ENCODE measurements at regions not wholly inside any gene's neighbourhood (a gene's known extent, or its start where the extent isn't known, plus 50 kb on each side); places are given as distances from the start of the nearest gene placed in this dataset.
"Not testable (repeated sequence)": the region's sequence is repeated elsewhere in the genome, so short reads cannot be mapped to it uniquely, and the experiment has no call there.

- no peak overlapping the region for H3K4me3 ChIP-seq (ENCODE audit: low read depth, low read length)
- TF ChIP-seq CTCF (conservative IDR thresholded peaks at IDR 0.05; ENCODE audit: low read depth, low read length), result no peak
- DNase-seq (ENCODE audit: low read depth), result no peak
Observed at GRCh38 chr12:78371284-78371683, 493.3 kb upstream of the SYT1 start.

DNA sequence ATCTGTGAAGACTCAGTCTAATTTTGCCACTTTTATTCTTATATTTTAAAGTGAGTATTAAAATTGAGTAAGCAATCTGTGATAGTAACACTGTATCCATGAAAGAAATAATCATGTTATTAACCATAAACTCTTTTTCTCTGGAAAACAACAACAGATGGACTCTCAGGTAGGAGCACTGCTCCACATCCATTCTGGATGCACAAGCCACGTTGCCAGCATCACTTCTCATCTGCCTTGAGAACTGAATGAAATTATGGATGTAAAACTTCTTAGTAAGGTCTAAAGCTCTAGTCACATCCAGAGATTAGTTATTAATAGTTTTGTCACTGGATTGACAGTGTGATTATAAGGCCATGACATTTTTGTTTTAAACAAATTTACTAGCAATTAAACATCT lies 489.1 kb upstream of the SYT1 start:
- no peak overlapping the region for H3K4me3 ChIP-seq (ENCODE audit: low read depth, low read length)
- TF ChIP-seq CTCF (conservative IDR thresholded peaks at IDR 0.05; ENCODE audit: low read depth, low read length), result no peak
- no peak for DNase-seq (ENCODE audit: low read depth)

DNA sequence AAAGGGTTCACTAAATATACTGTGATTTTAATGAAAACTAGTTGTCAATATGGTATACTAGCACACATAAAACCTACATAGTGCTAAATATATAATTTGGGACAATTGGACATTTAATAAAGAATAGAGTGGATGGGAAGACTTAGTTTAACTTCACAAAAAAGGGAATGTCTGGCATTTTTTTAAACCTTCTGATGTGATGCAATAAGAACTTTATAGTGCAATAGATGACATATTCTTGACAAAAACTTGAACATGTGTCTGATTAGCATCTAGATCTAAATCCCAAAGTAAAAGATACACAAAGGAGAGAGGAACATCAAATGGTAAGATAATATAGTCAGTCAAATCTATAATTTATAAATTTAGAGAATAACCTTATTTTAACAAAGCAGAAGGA lies 488.3 kb upstream of the SYT1 start:
- no peak overlapping the region for H3K4me3 ChIP-seq (ENCODE audit: low read depth, low read length)
- no peak for TF ChIP-seq CTCF (conservative IDR thresholded peaks at IDR 0.05; ENCODE audit: low read depth, low read length)
- DNase-seq (ENCODE audit: low read depth), result no peak

DNA sequence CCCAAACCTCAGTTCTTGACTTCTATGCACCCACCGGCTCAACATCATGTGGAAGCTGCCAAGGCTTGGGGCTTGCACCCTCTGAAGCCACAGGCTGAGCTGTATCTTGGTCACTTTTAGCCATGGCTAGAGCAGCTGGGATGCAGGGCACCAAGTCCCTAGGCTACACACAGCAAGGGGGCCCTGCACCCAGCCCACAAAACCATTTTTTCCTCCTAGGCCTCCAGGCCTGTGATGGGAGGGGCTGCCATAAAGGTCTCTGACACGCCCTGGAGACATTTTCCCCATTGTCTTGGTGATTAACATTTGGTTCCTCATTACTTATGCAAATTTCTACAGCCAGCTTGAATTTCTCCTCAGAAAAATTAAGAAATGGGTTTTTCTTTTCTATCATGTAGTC lies 485.5 kb upstream of the SYT1 start:
- DNase-seq (ENCODE audit: low read depth); H3K4me3 ChIP-seq (ENCODE audit: low read depth, low read length): not testable (repeated sequence)

DNA sequence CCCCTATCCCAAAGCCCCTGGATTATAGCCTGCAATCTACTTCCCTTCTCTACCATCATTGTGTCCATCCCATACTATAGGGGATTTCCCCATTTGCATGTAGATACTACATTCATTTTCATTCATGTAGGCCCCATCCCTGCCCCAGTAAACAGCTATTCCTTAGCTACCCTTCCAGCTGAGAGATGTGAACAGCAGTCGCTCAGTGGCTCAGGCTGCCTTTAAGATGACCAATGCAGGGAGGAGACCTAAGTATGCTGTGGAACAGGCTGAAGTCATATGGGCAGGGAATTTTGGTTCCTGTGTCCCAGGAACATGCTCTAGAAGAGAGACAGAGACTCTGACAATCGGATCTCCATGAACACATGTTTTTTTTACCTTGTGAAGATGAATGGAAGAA lies 481.2 kb upstream of the SYT1 start:
- no peak overlapping the region for H3K4me3 ChIP-seq (ENCODE audit: low read depth, low read length)
- DNase-seq (ENCODE audit: low read depth), result no peak
- TF ChIP-seq CTCF (conservative IDR thresholded peaks at IDR 0.05; ENCODE audit: low read depth, low read length), result no peak

DNA sequence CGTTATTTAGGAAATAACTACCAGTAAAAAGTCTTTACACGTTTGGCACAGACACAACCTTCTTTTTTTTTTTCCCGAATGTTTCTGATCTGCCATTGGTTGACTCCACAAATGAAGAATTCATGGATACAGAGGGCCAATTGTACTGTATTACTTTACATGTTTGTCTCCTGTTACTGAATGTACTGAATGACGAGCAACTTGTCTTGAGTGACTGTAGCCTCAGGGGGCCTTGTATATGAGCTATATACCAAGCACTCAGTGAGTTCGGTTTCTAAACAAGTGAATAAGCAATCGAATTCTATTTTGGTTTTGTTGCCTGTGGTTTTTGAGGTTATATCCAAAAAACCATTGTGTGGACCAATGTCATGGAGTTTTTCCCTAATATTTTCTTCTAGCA lies 480.0 kb upstream of the SYT1 start:
- no peak overlapping the region for H3K4me3 ChIP-seq (ENCODE audit: low read depth, low read length)
- no peak for DNase-seq (ENCODE audit: low read depth)

GRCh38 chr12:78385541-78385940 lies 479.0 kb upstream of the SYT1 start:
- no peak for DNase-seq (ENCODE audit: low read depth)
- no peak for TF ChIP-seq CTCF (conservative IDR thresholded peaks at IDR 0.05; ENCODE audit: low read depth, low read length)
- H3K4me3 ChIP-seq (ENCODE audit: low read depth, low read length), result no peak overlapping the region

More for the DNA sequence above, 480.0 kb upstream of the SYT1 start:
- TF ChIP-seq CTCF (conservative IDR thresholded peaks at IDR 0.05; ENCODE audit: low read depth, low read length), result no peak

DNA sequence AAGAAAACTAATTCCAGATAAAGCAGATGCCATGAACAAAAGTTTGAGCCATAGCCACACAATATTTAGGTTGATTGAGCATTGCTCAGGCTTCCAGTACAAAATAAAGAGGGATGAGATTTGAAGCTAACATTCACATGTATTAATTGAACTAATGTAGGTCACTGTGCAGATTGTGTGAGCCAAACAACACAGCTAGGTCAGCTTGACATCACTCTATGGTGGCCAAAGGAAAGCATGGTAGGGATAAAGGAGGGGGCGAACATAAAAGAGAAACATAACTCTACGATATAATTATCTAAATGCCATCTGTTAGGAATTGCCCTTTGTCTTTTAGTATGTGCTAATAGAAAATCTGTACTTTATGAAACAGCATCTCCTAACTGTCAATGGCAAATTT lies 477.7 kb upstream of the SYT1 start:
- no peak overlapping the region for H3K4me3 ChIP-seq (ENCODE audit: low read depth, low read length)
- no peak for DNase-seq (ENCODE audit: low read depth)
- TF ChIP-seq CTCF (conservative IDR thresholded peaks at IDR 0.05; ENCODE audit: low read depth, low read length), result no peak
